Fibroblast of lung (primary cell): ENCODE measurements at regions not wholly inside any gene's neighbourhood (a gene's known extent, or its start where the extent isn't known, plus 50 kb on each side); places are given as distances from the start of the nearest gene placed in this dataset.

Experiments
- DNase-seq, 2 donors: peaks; one replicate each; pipeline versions ENCODE4 v3.0.0 to v3.0.0-alpha.2; 2010; ENCODE audit warnings: low read depth in 2 of 2
- H2AFZ ChIP-seq: 2 replicates; pipeline ENCODE4 v1.5.1; 2012; ENCODE audit warnings: low read length, control low read depth, inconsistent platforms
- H3K27ac ChIP-seq: 2 replicates; pipeline ENCODE4 v1.5.1; 2011; ENCODE audit warnings: low read length, control low read depth; ENCODE audit not compliant: insufficient read depth
- H3K27me3 ChIP-seq: 2 replicates; pipeline ENCODE4 v1.5.1; 2011; ENCODE audit warnings: mild to moderate bottlenecking, low read length; ENCODE audit not compliant: control insufficient read depth, insufficient read depth
- H3K36me3 ChIP-seq: 2 replicates; pipeline ENCODE4 v1.5.1; 2011; ENCODE audit warnings: low read length; ENCODE audit not compliant: control insufficient read depth, insufficient read depth
- H3K4me1 ChIP-seq: 2 replicates; pipeline ENCODE4 v1.5.1; 2011; ENCODE audit warnings: low read length; ENCODE audit not compliant: control insufficient read depth, insufficient read depth; ENCODE audit errors: extremely low read depth
- H3K4me2 ChIP-seq: 2 replicates; pipeline ENCODE4 v1.5.1; 2011; ENCODE audit warnings: low read length, control low read depth; ENCODE audit not compliant: insufficient read depth; ENCODE audit errors: extremely low read depth
- H3K4me3 ChIP-seq, 4 experiments: fragments of 200-600 bp in 1 of 4; sonication (generic) in 1 of 4; replicated peaks in 1 of 4; 2 replicates each; pipeline ENCODE4 v1.5.1; 2011 to 2016; ENCODE audit warnings: low read length in 4 of 4, low read depth in 3 of 4, mild to moderate bottlenecking in 3 of 4, control low read depth in 2 of 4, inconsistent platforms in 1 of 4, mixed read lengths in 1 of 4; ENCODE audit not compliant: insufficient read depth in 1 of 4; ENCODE audit errors: control extremely low read depth in 1 of 4
- H3K79me2 ChIP-seq: 2 replicates; pipeline ENCODE4 v1.5.1; 2012; ENCODE audit warnings: mild to moderate bottlenecking, low read length, inconsistent platforms; ENCODE audit not compliant: control insufficient read depth, insufficient read depth
- H3K9ac ChIP-seq: 2 replicates; pipeline ENCODE4 v1.5.1; 2011; ENCODE audit warnings: mild to moderate bottlenecking, low read length, control low read depth; ENCODE audit not compliant: insufficient read depth
- H3K9me3 ChIP-seq: 2 replicates; pipeline ENCODE4 v1.5.1; 2012; ENCODE audit warnings: low read depth, low read length; ENCODE audit not compliant: control insufficient read depth, insufficient read depth
- H4K20me1 ChIP-seq: 2 replicates; pipeline ENCODE4 v1.5.1; 2011; ENCODE audit warnings: low read length; ENCODE audit not compliant: control insufficient read depth, insufficient read depth; ENCODE audit errors: extremely low read depth
- CTCF ChIP-seq, 2 donors: IDR thresholded peaks in 1 of 2; conservative IDR thresholded peaks in 1 of 2; 1 replicate in 1 of 2; 2 replicates in 1 of 2; pipeline ENCODE4 v1.5.1; 2011 to 2012; ENCODE audit warnings: low read length in 2 of 2, control low read depth in 1 of 2, inconsistent platforms in 1 of 2, low read depth in 1 of 2, mild to moderate bottlenecking in 1 of 2
- EZH2 ChIP-seq: IDR thresholded peaks from 2 replicates; pipeline ENCODE4 v1.5.1; 2012; ENCODE audit warnings: low read length, control low read depth, mild to moderate bottlenecking; ENCODE audit errors: missing control alignments

GRCh38 chr5:125203912-125204311 lies 457.5 kb upstream of the ZNF608 start:
- TF ChIP-seq EZH2 (no peak), CTCF (conservative IDR thresholded peaks at IDR 0.05 in 1 of 2, IDR thresholded peaks at IDR 0.05 in 1 of 2; ENCODE audit: low read depth in 1 of 2, low read length in 2 of 2) (no peak)
- Histone ChIP-seq H4K20me1 (no peaks in the 10 kb centered on the region), H3K4me3 (no peak overlapping the region), H3K9ac (no peak overlapping the region), H3K4me1 (peaks cover 3% of the 10 kb centered on the region), H3K27ac (no peak overlapping the region), H3K9me3 (no peaks in the 10 kb centered on the region), H2AFZ (no peak overlapping the region), H3K4me2 (no peak overlapping the region), H3K27me3 (no peaks in the 10 kb centered on the region), H3K79me2 (no peaks in the 10 kb centered on the region), H3K36me3 (no peaks in the 10 kb centered on the region)
- no peak for DNase-seq

- Histone ChIP-seq H3K27ac (no peak overlapping the region), H3K4me3 (no peak overlapping the region)
Measured at GRCh38 chr5:125205601-125206225, 459.3 kb upstream of the ZNF608 start.

GRCh38 chr5:125207856-125208255 lies 461.4 kb upstream of the ZNF608 start:
- Histone ChIP-seq H4K20me1 (no peaks in the 10 kb centered on the region), H2AFZ (no peak overlapping the region), H3K4me1 (no peaks in the 10 kb centered on the region), H3K79me2 (no peaks in the 10 kb centered on the region), H3K27me3 (no peaks in the 10 kb centered on the region), H3K9ac (no peak overlapping the region), H3K36me3 (no peaks in the 10 kb centered on the region), H3K9me3 (no peaks in the 10 kb centered on the region), H3K4me2 (no peak overlapping the region), H3K4me3 (no peak overlapping the region), H3K27ac (no peak overlapping the region)
- no peak for DNase-seq
- TF ChIP-seq EZH2 (no peak), CTCF (conservative IDR thresholded peaks at IDR 0.05 in 1 of 2, IDR thresholded peaks at IDR 0.05 in 1 of 2; ENCODE audit: low read depth in 1 of 2, low read length in 2 of 2) (no peak)

More at GRCh38 chr5:125205601-125206225, 459.3 kb upstream of the ZNF608 start:
- Histone ChIP-seq H2AFZ (no peak overlapping the region), H3K9me3 (no peaks in the 10 kb centered on the region), H3K27me3 (no peaks in the 10 kb centered on the region), H3K9ac (no peak overlapping the region), H3K4me2 (no peak overlapping the region), H4K20me1 (no peaks in the 10 kb centered on the region), H3K36me3 (no peaks in the 10 kb centered on the region), H3K4me1 (no peaks in the 10 kb centered on the region), H3K79me2 (no peaks in the 10 kb centered on the region)
- no peak for TF ChIP-seq EZH2
- no peak for TF ChIP-seq CTCF (conservative IDR thresholded peaks at IDR 0.05 in 1 of 2, IDR thresholded peaks at IDR 0.05 in 1 of 2; ENCODE audit: low read depth in 1 of 2, low read length in 2 of 2)
- no peak for DNase-seq
